NCI-H1417 (cell line): ENCODE measurements at regions not wholly inside any gene's neighbourhood (a gene's known extent, or its start where the extent isn't known, plus 50 kb on each side); places are given as distances from the start of the nearest gene placed in this dataset.

Experiments used
- DNase-seq, 3 experiments: peaks; one replicate each; lab custom pipeline; 2025; lab: John Stamatoyannopoulos, UW

DNA sequence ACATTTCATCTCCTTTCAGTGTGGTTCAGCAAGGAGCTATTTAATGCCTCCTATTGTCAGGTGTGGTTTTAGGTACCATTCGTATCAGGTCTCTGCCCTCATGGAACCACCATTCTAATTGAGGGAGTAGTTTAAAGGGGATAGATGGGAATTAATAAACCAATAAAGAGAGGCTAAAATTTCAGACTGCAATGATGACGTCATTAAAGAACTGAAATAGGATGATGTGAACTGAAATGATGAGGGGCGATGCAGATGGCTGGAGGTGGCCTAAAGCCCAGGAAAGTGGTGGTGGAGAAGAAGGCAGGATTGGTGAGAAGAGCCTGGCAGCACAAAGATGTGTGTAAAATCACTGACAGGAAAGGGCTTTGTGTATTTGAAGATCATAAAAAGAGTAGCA is 148.9 kb upstream of the RBFOX1 start:
- no peak for DNase-seq

DNA sequence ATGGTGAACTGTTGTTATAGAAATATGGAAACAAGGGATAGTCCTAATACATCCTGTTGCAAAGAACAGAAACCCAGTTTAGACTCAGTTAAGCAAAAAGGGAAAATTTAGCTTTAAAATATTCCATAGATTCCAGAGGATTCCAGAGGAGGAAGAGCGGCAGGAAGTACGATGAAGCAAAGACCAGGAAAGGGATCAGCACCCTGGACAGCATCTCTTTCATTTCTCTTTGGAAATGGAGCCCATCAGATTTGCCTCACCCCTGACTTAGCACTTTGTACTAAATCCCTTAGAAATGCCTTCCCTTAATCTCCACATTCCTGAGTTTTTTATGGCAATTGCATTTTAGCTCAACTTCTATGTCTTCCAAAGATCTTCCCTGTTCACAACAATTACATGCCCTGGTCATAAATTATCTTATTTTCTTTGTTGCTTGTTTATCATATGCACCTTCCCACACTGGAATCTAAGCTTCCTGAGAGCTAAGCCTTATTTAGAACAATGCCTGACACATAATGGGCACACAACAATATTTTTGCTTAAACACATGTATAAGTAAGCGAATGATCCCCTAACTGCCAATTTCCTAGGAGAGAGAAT is 150.0 kb upstream of the RBFOX1 start:
- no peak for DNase-seq

- DNase-seq = no peak
These were observed 154.8 kb upstream of the RBFOX1 start for GRCh38 chr16:7177875-7178274.

DNA sequence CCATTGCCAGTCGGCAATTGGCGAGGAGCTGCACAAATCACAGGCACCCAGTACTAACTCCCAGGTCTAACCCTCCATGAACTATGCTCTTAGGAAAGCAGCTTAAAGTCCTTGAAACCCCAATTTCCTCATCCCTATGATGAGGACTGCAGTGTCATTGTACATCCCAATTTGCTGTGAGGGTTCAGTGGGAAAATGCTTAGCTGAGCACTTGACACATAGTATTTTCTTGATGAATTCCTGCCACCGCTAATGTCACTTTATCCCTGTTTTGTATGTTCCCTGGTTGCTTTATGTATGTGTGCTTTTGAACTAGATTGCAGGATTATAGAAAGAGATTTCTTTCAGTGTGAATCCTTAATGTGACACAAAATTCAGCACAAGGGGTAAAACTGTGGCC is 161.5 kb upstream of the RBFOX1 start:
- no peak for DNase-seq

DNA sequence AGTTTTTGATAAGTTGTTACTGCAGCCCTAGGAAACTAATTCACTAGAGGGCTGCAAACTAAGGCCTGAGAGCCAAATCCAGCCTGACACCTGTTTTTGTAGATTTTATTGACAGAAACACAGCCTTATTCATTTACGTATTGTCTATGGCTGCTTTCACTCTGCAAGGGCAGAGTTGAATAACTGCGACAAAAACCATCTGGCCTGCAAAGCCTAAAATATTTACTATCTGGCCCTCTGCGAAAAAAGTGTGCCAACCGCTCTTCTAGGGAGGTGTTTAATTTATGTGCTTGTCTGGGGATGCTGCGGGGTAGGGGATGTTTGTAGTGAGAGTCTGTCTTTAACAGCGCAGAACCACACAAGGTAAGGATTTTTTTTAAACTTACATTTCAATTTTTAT is 165.0 kb upstream of the RBFOX1 start:
- DNase-seq = no peak

- DNase-seq = no peak
These were observed 170.8 kb upstream of the RBFOX1 start for GRCh38 chr16:7161891-7162290.

GRCh38 chr16:7160093-7160492 is 172.6 kb upstream of the RBFOX1 start:
- no peak for DNase-seq

GRCh38 chr16:7158481-7158880 is 174.2 kb upstream of the RBFOX1 start:
- DNase-seq = no peak

DNA sequence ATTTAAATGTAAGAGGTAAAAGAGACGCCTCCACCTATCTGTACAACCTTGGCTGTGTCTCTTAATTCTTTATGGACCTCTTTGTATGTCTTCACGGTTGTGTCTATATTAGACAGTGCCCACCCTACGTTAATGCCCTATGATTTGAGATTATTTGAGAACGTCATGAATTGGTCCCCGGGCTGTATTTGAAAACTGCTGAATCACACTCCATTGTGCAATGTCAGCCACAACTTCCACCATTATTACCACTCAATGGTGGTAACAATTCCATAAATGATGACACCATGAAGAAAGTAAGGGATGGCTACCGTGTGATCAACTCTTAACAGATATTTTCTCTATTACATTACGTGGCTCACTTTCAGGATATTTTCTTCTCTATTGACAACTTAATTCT is 182.4 kb upstream of the RBFOX1 start:
- DNase-seq = no peak

- DNase-seq = peak in 1 of 3 experiments; percentile 5
These were observed 184.0 kb upstream of the RBFOX1 start for GRCh38 chr16:7148606-7149005.

GRCh38 chr16:7140899-7141298 is 191.7 kb upstream of the RBFOX1 start:
- DNase-seq = no peak

DNA sequence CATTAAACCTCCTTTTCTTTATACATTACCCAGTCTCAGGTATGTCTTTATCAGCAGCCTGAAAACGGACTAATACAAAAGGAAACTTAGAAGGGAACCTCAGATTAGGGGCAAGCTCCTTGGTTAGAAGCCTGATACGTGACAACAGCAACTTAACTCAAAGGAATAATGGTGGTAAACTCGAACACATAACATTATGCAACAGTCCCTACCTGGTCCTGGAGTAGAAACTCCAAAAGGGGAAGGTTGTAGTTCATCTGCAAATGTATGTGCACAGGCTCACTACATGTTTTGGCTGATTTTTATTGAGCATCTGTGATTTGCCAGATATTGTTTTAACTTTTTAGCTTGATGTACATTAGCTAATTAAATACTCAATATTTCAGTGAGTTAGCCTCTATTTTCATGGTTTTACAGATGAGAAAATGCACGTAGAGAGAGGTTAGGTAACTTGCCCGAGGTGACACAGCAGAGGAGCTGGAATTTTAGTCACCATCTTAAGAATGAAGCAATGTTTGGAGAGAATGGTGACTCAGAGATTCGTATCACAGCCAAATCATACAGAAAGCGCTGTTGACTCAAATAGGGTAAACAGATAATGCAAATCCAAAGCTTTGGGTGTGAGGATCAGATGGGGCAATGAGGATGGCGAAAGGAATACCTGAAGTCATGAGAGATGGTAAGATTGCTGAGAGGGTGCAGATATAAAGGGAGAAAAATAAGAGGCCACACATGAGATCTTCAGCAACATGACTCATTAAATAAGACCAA is 194.9 kb upstream of the RBFOX1 start:
- DNase-seq = no peak

GRCh38 chr16:7132465-7132864 is 200.2 kb upstream of the RBFOX1 start:
- no peak for DNase-seq

GRCh38 chr16:7124701-7125100 is 207.9 kb upstream of the RBFOX1 start:
- DNase-seq = no peak

GRCh38 chr16:7124242-7124641 is 208.4 kb upstream of the RBFOX1 start:
- no peak for DNase-seq

DNA sequence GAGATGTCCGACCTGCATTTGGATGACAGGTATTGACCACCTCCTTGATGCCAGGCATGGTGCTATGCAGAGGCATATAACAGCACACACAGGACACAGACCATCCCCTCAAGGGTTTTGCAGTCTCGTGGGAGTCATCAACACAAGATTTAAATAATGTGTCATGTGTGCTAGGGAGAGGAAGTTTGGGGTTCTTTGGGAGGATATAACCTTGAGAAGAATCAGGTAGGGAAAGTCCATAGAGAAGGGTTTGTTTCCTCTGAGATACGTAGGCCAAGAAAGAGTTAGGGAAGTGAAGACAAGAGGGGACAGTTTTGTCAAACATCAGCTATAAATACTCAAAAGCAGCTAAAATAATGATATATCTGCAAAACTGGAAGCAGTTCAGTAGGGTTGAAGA is 215.9 kb upstream of the RBFOX1 start:
- DNase-seq = no peak

DNA sequence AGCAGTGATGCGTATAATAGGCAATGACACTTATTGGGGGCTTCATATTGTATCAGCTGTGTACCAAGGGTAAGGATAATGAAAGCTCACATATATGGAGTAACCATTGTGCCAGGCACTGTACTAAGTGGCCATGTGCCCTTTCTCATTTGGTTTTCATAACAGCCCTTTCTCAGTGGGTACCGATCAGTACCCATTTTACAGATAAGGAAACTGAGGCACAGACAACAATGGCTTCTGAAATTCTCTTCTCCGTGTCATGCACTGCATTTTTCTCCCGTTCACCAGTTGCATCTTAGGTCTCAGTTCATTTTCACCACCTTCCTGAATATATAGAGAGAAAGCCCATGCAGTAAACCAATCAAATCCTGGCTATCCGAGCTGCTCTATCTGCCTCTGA is 216.7 kb upstream of the RBFOX1 start:
- DNase-seq = no peak

DNA sequence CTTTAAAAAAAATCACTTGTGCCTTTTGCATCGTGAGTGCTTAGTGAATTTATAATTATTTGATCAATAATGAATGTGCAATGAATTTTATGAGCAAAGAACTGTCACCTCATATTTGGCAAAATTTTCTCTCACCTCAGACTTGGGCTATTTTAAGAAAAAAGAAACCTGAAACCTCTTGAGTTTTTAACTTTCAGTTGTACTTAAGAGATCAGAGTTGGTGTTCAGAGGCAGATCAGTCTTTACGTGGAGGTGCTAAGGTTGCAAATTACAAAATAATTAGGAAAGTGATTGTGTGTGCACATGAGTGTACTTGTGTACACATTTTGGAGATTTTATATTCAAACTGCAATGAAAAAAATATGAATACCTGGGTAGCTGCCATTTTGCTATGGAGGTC is 218.7 kb upstream of the RBFOX1 start:
- DNase-seq = peak in 1 of 3 experiments; percentile 1

GRCh38 chr16:7113395-7113794 is 219.2 kb upstream of the RBFOX1 start:
- no peak for DNase-seq

DNA sequence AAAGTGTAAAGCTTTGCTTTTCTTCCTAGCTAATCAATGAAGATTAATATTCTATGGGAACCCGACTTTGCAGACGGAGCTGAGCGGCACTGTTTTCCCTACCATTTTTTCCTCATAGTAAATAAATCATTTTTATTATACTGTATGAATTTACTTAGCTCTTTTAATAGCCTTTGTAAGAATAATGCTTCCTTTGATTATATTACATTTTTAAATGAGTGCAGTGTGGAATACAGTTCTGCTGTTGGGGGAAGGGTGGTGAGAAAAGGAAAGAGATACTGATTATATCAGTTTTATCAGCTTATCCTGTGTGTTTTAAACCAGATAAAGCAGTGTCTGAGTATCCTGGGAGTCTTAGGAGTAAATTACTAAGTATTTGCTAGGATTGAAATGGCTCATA is 221.4 kb upstream of the RBFOX1 start:
- no peak for DNase-seq

DNA sequence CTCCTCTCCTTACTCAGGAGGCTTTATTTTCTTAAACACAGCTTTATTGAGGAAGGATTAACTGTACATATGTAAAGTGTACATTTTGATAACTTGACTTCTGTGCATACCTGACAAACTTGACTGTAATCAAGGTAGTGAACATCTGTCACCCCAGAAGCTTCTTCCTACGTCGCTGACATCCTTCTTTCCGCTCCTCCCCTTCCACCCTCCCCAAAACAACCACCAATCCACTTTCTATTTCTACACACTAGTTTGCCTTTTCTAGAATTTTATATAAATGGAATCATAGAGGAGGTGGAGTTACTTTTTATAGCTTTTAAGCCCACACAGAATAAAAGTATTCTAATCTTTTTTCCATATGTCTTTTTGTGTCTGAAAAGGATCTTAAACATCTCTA is 225.2 kb upstream of the RBFOX1 start:
- no peak for DNase-seq

DNA sequence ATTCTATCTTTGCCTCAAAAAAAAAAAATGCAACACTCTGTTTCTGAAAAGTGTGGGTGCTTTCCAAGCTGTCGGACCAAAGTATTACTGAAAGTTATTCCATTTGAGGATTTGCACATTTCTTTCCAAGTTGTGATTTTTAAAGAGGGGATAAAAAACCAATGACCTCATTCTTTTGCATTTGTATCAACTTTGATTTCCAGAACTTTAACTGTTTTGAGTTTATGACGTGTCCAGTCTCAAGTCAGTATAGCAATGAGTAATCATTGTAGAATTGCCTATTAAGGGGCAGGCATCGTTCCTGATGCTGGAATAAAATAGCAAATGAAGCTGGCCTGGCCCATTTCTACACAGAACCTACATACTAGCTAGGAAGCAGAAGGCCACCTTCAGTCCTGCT is 229.6 kb upstream of the RBFOX1 start:
- DNase-seq = no peak

DNA sequence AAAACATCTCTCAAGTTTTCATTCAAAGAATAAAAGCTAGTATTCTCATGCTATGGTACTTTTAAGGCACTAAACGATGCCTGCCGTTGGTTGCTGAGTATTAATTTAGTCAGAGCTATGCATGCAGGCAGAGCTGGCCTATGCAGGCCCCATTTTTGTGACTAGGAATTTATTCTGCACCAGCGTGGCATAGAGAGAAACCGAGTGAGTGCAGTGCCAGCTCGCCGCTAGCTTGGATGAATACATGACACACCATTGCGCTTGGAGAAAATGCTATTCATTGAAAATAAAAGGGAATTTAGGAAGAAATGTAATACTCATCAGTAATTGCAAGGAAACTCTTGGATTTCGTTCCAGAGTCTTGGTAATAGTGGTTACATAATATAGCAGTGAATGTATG is 231.6 kb upstream of the RBFOX1 start:
- DNase-seq = no peak

DNA sequence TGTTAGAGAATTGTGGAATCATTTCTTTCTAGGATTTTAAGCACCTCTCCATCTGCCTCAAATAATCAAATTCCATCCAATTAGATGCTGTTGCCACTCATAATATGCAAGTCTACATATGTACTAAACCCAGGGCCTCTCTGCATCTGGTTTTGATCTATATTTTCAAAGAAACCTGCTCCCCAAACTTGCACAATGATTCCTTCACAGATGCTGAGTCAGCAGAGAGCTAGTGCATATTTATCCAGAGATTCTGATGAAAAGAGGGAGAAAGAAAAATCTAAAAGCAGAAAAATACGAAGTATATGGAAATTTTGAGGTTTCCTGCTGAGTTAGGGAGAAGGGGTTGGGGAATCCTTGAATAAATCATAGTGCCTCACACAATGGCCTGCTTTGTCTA is 235.1 kb upstream of the RBFOX1 start:
- no peak for DNase-seq
